Heart left ventricle (tissue), 16 donors: ENCODE measurements at regions not wholly inside any gene's neighbourhood (a gene's known extent, or its start where the extent isn't known, plus 50 kb on each side); places are given as distances from the start of the nearest gene placed in this dataset.

Experiments used
- ATAC-seq, 4 donors: fragments of 200-7000 bp; cut with Tn5 transposase; one replicate each; pipeline ENCODE4 v1.9.1; 2020 to 2022; ENCODE audit warnings: moderate library complexity in 4 of 4, mild to moderate bottlenecking in 3 of 4, moderate number of reproducible peaks in 1 of 4
- DNase-seq, 5 donors: peaks; one replicate each; pipeline ENCODE4 v3.0.0-alpha.2; 2020
- H3K27ac ChIP-seq, 12 donors: fragments of 200-600 bp; sonication (generic) in 4 of 12; one replicate each; pipeline versions ENCODE4 v1.5.0 to v1.8.0; 2016 to 2022; ENCODE audit warnings: mild to moderate bottlenecking in 2 of 12
- H3K27me3 ChIP-seq, 9 donors: fragments of 200-600 bp; sonication (generic) in 2 of 9; one replicate each; pipeline versions ENCODE4 v1.5.1 to v1.8.0; 2016 to 2022; ENCODE audit warnings: mild to moderate bottlenecking in 3 of 9
- H3K36me3 ChIP-seq, 9 donors: fragments of 200-600 bp; sonication (generic) in 2 of 9; one replicate each; pipeline versions ENCODE4 v1.5.0 to v1.8.0; 2018 to 2022; ENCODE audit warnings: mild to moderate bottlenecking in 2 of 9
- H3K4me1 ChIP-seq, 12 donors: fragments of 200-600 bp; sonication (generic) in 4 of 12; one replicate each; pipeline versions ENCODE4 v1.5.0 to v1.8.0; 2016 to 2022; ENCODE audit warnings: mild to moderate bottlenecking in 3 of 12
- H3K4me3 ChIP-seq, 12 donors: fragments of 200-600 bp; sonication (generic) in 4 of 12; one replicate each; pipeline versions ENCODE4 v1.5.0 to v1.8.0; 2017 to 2022; ENCODE audit warnings: mild to moderate bottlenecking in 9 of 12, moderate library complexity in 4 of 12
- H3K9me3 ChIP-seq, 12 donors: fragments of 200-600 bp; sonication (generic) in 4 of 12; one replicate each; pipeline versions ENCODE4 v1.5.0 to v1.8.0; 2016 to 2022; ENCODE audit warnings: mild to moderate bottlenecking in 1 of 12
- POLR2A ChIP-seq, 2 donors: fragments of 450-650 bp; IDR thresholded peaks; one replicate each; pipeline ENCODE4 v1.6.1; 2017; ENCODE audit warnings: antibody characterized with exemption in 2 of 2, mild to moderate bottlenecking in 2 of 2, moderate library complexity in 2 of 2
- WGBS, 4 donors: extraction: QIAGEN DNeasy Blood & Tissue Kit in 2 of 4; methylation state at CpG; one replicate each; pipeline versions ENCODE4 v1.1.5 to v1.1.7; 2013 to 2018; 5-methylcytosine and 5-hydroxymethylcytosine counted together
- intact Hi-C, 10 donors: fragments of 100-400 bp; cut with DNase I; formaldehyde crosslinking; loops; one replicate each; pipeline versions ENCODE4 v1.11.1 to v1.14.2; 2022
- TF ChIP-seq, protein P1 (sequence below), 12 donors: fragments of 200-600 bp; sonication (generic) in 4 of 12; IDR thresholded peaks; one replicate each; pipeline versions ENCODE4 v1.5.0 to v1.8.0; 2018 to 2022; ENCODE audit warnings: antibody characterized with exemption in 12 of 12, mild to moderate bottlenecking in 5 of 12
- donor health status: ischemic (EF 13 %, LVEDD 7.1; RV severe dilation, severe dysfunction).
- donor health status: healthy with polysubstance abuse.
- donor health status: DM: no; HTN: yes; CAD: no.
- donor health status: DM: no; HTN: no; CAD: no.
- donor health status: ischemic (EF 25% LVEDD 6.9; RV normal size, moderate dysfunction).
- donor health status: ischemic (EF 25% LVEDD 5.7; RV mildly dilated, moderate dysfunction).
- donor health status: healthy.
- donor health status: DM: yes; HTN: yes; CAD: no.
- donor health status: ischemic (EF 35%, LVEDD 5.7; RV mildly dilated, moderate dysfunction).
- donor health status: nonischemic (EF 11% LVEDD 7.7; RV severe dilation, severe dysfunction).
- donor health status: DM: yes; HTN: yes; CAD: no.
- donor health status: PGD.
- donor health status: ischemic (EF 29% LVEDD 5.4; RV normal size, mild dysfunction).
- donor health status: nonischemic (EF 23%, LVEDD 6.1; RV moderate dilation, normal function).

DNA sequence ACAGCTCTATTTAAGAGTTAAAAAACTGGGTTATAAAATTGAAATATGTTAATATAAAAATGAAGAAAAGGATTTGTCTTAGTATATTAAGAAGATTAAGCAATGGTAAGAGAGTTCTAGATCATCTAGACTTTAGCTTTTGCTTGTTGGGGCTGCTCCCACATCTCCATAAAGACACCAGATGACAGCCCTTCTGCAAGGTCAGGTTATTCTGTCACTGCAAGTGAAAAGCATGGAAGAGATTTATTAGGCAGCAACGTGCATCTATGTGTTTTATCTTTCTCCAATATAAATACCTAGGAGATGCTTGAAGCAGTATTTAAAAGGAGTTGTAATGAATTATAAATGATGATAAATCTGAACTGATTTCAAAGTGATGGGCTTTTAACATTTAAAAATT is 1560.4 kb downstream of the AMY1C start:
- DNase-seq (no peak), ATAC-seq (no peak)
- intact Hi-C loops, result no loop called here
- no peaks in the 10 kb centered on the region for H3K36me3 ChIP-seq
- no peak overlapping the region for H3K4me3 ChIP-seq
- no peaks in the 10 kb centered on the region for H3K9me3 ChIP-seq
- no peaks in the 10 kb centered on the region for H3K4me1 ChIP-seq
- WGBS, 4 donors, result 32 to 59% (median 43%) methylated on average over 1 of the region's 1 CpG
- no peak for TF ChIP-seq POLR2A (IDR thresholded peaks at IDR 0.05)
- TF ChIP-seq, protein P1, sequence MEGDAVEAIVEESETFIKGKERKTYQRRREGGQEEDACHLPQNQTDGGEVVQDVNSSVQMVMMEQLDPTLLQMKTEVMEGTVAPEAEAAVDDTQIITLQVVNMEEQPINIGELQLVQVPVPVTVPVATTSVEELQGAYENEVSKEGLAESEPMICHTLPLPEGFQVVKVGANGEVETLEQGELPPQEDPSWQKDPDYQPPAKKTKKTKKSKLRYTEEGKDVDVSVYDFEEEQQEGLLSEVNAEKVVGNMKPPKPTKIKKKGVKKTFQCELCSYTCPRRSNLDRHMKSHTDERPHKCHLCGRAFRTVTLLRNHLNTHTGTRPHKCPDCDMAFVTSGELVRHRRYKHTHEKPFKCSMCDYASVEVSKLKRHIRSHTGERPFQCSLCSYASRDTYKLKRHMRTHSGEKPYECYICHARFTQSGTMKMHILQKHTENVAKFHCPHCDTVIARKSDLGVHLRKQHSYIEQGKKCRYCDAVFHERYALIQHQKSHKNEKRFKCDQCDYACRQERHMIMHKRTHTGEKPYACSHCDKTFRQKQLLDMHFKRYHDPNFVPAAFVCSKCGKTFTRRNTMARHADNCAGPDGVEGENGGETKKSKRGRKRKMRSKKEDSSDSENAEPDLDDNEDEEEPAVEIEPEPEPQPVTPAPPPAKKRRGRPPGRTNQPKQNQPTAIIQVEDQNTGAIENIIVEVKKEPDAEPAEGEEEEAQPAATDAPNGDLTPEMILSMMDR (IDR thresholded peaks at IDR 0.05), result no peak
- H3K27ac ChIP-seq, result no peak overlapping the region
- no peaks in the 10 kb centered on the region for H3K27me3 ChIP-seq

GRCh38 chr1:105317976-105318375 is 1568.3 kb downstream of the AMY1C start:
- Histone ChIP-seq H3K27me3 (no peaks in the 10 kb centered on the region), H3K4me3 (no peak overlapping the region), H3K9me3 (peaks cover 0 to 33% (median 11%) of the 10 kb centered on the region in 12 donors), H3K36me3 (no peaks in the 10 kb centered on the region), H3K4me1 (no peaks in the 10 kb centered on the region), H3K27ac (no peak overlapping the region)
- no peak for TF ChIP-seq POLR2A (IDR thresholded peaks at IDR 0.05)
- TF ChIP-seq, protein P1 (IDR thresholded peaks at IDR 0.05), result no peak
- DNase-seq, result no peak
- intact Hi-C loops, result no loop called here
- ATAC-seq, result no peak
- 84 to 94% (median 88%) methylated on average over 3 of the region's 3 CpGs for WGBS, 4 donors

DNA sequence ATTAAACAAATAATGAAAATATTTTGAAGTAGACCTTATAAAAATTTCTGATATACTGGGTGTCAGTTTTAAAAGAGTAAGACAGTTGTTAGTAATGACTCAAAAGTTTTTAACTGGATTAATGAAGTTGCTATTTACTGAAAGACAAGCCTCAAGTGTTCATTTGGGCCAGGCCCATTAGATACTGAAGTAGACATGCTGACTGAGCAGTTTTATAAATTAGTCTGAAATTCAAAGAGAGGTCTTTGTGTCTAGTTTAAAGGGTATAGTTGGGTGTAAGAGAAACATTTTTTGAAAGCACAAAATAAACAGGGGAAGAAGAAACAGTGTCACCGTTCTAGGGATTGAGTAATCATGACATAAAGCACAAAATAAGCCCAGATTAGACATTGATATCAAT is 1577.2 kb downstream of the AMY1C start:
- Histone ChIP-seq H3K36me3 (no peaks in the 10 kb centered on the region), H3K4me1 (no peaks in the 10 kb centered on the region), H3K27ac (no peak overlapping the region), H3K27me3 (no peaks in the 10 kb centered on the region), H3K9me3 (peaks cover 0 to 10% (median 0%) of the 10 kb centered on the region in 12 donors), H3K4me3 (no peak overlapping the region)
- no peak for ATAC-seq
- DNase-seq, result no peak
- TF ChIP-seq, protein P1 (IDR thresholded peaks at IDR 0.05), result no peak
- no peak for TF ChIP-seq POLR2A (IDR thresholded peaks at IDR 0.05)
- intact Hi-C loops, result no loop called here
- WGBS, 4 donors, result 43 to 74% (median 65%) methylated on average over 1 of the region's 1 CpG

DNA sequence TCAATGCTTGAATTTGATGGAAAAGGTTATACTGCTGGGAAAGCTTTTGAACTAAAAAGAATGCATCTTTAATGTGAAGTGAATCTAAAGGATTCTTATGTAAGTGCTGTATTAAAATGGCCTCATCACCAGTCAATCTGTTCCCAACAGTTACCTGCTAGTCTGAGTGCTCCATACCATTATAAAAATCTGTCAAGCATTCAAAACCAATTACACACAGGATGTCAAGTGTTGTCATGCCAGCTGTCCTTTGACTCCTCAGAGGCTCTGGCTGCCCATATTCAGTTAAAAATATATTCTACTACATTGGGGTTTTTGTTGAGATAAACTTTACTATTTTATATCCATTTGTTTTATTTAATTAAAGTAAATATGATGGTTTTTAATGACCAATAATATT is 1587.7 kb downstream of the AMY1C start:
- DNase-seq, result no peak
- TF ChIP-seq, protein P1 (IDR thresholded peaks at IDR 0.05), result no peak
- no peak for TF ChIP-seq POLR2A (IDR thresholded peaks at IDR 0.05)
- Histone ChIP-seq H3K27me3 (no peaks in the 10 kb centered on the region), H3K9me3 (no peaks in the 10 kb centered on the region), H3K4me1 (no peaks in the 10 kb centered on the region), H3K27ac (no peak overlapping the region), H3K36me3 (no peaks in the 10 kb centered on the region), H3K4me3 (no peak overlapping the region)
- no peak for ATAC-seq
- intact Hi-C loops, result no loop called here
